HG02759 (cell line): ENCODE measurements at regions not wholly inside any gene's neighbourhood (a gene's known extent, or its start where the extent isn't known, plus 50 kb on each side); places are given as distances from the start of the nearest gene placed in this dataset.

Experiments
- ATAC-seq: cut with Tn5 transposase; IDR thresholded peaks from one replicate; pipeline ENCODE4 v1.9.1; 2021; ENCODE audit warnings: mild to moderate bottlenecking, moderate library complexity; ENCODE audit not compliant: unreplicated experiment

DNA sequence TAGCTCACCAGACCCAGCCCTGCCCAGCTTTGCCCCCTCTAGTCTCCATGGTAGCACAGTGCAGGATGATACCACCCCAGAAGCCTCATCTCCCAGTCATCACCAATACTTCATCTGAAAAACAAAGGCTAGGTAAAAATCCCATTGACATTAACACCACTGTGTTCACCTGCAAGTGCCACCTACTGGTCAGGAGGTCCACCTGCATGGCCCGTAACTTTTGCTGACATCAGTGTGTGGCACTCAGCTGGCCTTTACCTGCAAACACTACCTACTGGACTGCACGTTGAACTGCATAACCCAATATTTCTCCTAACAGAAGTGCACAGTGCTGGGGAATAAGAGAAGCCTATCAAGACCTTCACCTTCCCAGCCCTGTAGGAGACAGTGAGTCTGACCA is 234.7 kb upstream of the ADGRB3 start:
- ATAC-seq = peak; percentile 50

- no peak for ATAC-seq
These were observed 243.1 kb upstream of the ADGRB3 start for GRCh38 chr6:68391953-68392352.

DNA sequence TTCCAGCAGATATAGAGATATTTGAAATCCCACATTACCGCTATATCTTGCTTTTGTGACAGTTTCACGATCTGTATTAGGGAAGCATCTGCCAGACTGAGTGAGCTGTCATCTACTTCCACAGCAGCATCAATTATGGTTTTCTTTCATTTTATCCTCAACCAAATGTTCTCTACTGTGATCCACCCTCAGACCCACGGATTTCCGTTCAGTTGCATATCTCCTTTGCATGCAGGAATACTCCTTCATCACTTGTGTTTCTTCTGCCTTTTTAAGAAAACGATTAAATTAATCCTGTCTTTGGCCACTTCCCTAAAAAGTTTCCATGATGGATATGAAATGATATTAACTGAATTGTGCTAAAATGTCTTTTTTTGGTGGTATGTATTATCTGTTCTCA is 262.1 kb upstream of the ADGRB3 start:
- ATAC-seq = no peak

DNA sequence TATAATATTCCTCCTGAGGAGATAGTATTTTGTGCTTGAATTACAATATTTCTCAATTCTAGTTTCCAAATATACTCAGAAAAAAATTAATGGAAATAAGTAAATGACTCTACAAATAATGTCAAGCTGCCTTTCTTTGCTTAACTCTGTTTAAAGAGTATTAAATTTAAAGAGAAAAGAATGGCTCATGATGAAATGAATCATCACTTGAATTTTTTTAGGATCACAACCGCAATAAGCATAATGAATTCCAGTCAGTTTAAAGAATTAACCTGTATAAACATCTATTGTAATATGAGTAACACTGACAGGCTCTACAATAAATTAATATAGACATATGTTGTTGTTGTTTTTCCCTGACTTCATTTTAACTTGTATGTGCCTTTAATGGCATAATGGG is 266.2 kb upstream of the ADGRB3 start:
- ATAC-seq = no peak

- no peak for ATAC-seq
These were observed 270.7 kb upstream of the ADGRB3 start for GRCh38 chr6:68364271-68364805.

GRCh38 chr6:68343901-68344300 is 291.2 kb upstream of the ADGRB3 start:
- ATAC-seq = peak; percentile 90

DNA sequence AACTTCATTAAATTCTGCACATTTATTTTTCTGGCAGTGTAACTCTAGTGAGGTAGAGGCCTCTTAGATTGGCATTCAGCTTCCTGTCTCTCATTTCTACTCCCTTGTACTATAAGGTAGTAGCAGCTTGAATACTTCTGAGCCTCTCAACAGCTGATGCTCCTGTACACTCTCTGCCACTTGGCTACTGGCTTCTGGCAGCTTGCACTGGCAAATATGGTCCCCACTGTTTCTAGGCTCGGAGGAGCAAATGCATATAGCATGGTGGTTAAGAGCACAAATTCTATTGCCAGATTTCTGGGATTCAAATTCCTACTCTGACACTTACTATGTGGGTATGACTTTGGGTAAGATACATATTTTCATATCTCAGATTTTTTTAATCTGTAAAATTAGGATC is 292.8 kb upstream of the ADGRB3 start:
- no peak for ATAC-seq

DNA sequence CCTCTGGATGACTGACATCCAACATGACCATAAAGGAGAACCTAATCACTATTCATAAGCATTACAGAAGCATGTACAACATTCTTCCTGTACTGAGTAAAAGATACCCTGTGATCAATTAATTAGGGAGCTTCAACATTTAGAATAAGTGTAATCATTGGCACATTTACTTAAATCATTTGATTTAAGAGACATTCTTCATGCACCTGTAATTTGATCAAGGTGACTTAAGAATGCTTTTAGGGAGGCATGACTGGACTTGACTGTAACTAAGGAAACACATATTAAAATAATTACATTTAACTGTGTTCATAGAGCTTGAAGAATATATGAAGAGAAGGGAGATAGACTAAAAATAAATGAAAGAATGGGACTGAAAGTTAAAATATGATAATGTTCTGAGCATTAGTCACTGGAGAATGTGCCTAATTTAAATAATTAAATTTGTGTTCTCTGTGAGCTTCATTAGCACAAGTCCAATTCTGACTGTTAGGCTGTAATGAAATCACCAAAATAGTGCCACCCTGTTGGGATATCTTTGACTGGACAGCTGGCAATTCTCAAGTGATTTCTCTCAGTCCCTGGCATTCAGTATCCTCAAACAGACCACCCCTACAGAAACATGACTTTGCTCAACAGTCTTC is 295.5 kb upstream of the ADGRB3 start:
- no peak for ATAC-seq

DNA sequence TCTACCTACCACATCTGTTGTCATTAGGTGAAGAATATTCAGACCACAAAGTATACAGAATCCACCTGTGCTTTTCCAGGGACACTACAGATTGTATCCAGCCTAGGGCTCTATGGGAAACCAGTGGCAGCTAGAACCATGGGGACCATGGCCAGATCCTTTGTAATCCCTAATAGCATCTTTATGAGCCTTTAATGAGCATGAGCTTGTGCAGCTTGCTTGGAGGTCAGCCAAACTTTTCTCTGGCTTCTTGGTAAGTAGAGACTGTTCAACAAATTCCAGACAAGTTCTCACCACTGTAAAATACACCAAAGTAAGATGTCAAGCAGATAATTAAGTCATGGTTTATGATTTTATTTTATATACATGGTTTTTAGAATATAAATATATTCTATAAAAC is 301.6 kb upstream of the ADGRB3 start:
- no peak for ATAC-seq

DNA sequence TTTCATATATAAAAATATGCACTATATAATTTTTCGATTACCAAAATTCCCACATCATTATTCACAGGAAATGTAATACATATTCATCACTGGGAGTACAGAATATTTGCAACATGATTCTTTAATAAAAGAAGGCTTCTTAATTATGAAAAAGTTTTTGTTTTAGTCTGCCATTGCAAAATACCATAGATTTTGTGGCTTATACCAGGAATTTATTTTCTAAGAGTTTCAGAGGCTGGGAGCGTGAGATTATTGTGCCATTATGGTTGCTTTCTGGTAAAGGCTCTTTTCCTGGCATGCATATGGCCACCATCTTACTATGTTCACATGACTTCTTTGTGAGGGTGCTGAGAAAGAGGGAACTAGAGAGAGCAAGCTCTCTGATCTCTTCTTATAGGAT is 306.9 kb upstream of the ADGRB3 start:
- ATAC-seq = no peak

DNA sequence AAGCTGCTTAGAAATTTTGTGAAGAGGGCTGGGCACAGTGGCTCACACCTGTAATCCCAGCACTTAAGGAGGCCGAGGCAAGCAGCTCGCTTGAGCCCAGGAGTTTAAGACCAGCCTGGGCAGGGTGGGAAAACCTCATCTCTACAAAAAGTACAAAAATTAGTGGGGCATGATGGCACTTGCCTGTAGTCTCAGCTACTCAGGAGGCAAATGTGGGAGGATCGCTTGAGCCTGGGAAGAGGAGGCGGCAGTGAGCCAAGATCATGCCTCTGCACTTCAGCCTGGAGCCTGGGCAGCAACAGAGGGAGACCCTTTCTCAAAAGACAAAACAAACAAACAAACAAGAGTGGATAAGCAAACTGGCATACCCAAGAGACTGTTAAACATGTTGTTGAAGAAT is 308.3 kb upstream of the ADGRB3 start:
- no peak for ATAC-seq

DNA sequence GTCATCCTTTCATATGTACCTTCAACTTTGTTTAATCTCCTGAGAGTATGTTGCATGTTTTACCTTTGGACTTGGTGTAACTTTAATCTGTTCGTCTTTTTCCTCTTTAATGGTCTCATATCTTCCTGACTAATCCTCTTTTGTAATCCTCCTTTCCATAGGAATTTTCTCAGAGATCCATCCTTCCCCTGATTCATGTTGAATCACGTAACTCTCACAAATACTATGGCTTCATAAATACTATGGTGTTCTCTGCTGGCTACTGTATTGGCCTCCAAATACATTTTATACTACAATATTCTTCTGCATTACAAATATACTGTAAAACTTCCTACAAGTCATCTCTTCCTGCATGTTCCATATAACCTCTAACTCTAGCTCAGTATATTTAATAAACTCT is 317.7 kb upstream of the ADGRB3 start:
- no peak for ATAC-seq

- no peak for ATAC-seq
These were observed 321.2 kb upstream of the ADGRB3 start for GRCh38 chr6:68313911-68314310.

GRCh38 chr6:68307301-68307700 is 327.8 kb upstream of the ADGRB3 start:
- no peak for ATAC-seq

GRCh38 chr6:68296126-68296525 is 339.0 kb upstream of the ADGRB3 start:
- no peak for ATAC-seq

GRCh38 chr6:68282646-68283045 is 352.4 kb upstream of the ADGRB3 start:
- no peak for ATAC-seq

DNA sequence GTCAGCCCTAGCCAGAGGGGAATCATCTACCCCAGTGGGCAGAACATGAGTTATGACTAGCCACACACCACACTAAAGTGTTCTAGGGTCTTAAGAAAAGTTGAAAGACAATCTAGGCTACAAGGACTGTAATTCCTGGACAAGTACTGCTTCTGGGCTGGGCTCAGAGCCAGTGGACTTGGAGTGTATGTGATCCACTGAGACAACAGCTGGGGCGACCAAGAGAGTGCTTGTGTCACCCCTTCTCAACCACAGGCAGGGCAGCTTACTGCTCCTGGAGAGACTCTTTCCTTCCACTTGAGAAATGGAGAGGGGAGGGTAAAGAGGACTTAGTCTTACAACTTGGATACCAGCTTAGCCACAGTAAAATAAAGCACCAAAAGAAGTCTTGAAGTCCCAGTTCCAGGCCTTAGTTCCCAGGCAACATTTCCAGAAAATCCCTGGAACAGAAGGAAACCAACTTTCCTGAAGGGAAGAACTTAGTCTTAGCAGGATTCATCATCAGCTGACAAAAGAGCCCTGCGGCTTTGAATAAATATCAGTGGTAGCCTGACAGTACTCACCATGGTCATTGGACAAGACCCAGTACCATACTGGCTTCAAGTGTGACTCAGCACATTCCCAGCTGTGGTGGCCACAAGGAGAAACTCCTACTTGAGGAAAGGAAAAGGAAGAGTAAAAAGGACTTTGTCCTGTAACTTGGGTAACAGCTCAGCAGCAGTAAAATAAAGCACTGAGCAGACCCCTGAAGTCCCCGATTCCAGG is 355.1 kb upstream of the ADGRB3 start:
- ATAC-seq = no peak

GRCh38 chr6:68273297-68273696 is 361.8 kb upstream of the ADGRB3 start:
- ATAC-seq = no peak

DNA sequence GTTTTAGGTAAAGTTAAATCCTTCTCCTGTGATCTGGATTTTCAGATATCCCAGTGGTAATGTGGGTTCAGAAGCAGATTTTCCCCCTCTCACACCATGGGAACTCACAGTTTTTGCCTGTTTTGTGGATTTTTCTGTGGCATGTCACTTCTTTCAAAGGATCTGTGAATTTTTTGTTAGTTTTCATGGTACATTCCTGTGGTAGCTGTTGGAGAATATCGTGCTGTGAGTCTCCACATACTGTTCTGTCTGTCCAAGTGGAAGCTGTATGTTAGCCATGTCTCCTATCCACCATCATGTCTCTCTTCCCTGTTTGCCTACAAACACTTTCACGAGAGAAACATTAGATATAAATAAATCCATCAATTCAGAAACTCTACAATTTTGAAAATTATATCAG is 378.7 kb upstream of the ADGRB3 start:
- ATAC-seq = no peak

DNA sequence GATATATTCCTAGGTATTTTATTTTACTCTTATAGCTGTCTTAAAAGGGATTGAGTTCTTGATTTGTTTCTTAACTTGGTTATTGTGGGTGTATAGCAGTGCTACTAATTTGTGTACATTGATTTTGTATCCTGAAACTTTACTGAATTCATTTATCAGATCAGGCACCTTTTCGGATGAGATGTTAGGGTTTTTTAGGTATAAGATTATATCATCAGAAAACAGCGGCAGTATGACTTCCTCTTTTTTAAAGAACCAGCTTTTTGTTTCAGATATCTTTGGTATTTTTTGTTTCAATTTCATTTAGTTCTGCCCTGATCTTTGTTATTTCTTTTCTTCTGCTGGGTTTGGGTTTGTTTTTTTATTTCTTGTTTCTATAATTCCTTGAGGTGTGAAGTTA is 382.4 kb upstream of the ADGRB3 start:
- ATAC-seq = no peak

DNA sequence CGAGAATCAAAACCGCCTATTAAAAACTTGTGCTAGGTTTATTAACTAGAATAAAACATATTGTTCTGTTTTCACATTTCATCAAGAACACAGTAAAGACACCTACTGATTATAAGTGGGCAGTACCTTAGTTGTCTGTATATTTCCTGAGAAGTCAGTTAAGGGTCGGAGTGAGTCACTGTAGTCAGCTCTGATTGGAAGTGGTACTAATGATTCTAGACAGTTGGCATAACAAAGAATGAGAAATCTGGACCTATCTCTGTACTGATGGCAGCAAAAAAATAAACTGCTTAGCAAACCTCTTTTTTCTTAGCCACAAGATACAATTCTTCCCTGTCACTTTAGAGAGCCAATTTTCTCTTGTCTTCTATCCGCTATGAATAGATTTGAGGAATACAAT is 387.3 kb upstream of the ADGRB3 start:
- ATAC-seq = no peak

- ATAC-seq = no peak
These were observed 394.4 kb upstream of the ADGRB3 start for GRCh38 chr6:68240726-68241125.

DNA sequence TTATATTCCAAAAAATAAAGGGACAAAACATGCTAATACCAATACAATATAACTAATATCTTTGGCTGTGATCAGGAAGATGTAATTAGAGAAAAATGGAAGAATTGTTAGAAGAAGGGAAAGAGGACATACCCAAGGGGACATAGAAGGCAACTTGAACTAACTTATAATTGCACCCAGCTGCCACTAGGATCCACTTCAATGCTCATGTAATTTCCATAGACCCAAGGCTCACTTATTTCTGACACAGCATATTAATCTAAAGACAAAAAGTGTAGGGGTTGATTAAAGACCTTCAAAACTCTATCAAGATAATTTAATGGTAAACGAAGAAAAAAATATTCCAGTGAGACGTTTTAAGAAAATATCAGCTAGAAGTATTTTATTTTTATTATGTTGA is 396.0 kb upstream of the ADGRB3 start:
- ATAC-seq = no peak
